ENCODE measurements at regions not wholly inside any gene's neighbourhood (a gene's known extent, or its start where the extent isn't known, plus 50 kb on each side); places are given as distances from the start of the nearest gene placed in this dataset.

- TF ChIP-seq CTCF (IDR thresholded peaks at IDR 0.05) (no peak), POLR2AphosphoS5 (IDR thresholded peaks at IDR 0.05) (no peak), EP300 (IDR thresholded peaks at IDR 0.05) (no peak), POLR2A (IDR thresholded peaks at IDR 0.05) (no peak)
Measured at GRCh38 chr5:124416627-124417026, 329.8 kb downstream of the ZNF608 start.
